Activated CD8-positive, alpha-beta memory T cell treated with anti-CD3 and anti-CD28 coated beads, Interleukin-2, amount 50 U/mL, for 1 hour (primary cell): ENCODE measurements at regions not wholly inside any gene's neighbourhood (a gene's known extent, or its start where the extent isn't known, plus 50 kb on each side); places are given as distances from the start of the nearest gene placed in this dataset.
"Not testable (repeated sequence)": the region's sequence is repeated elsewhere in the genome, so short reads cannot be mapped to it uniquely, and the experiment has no call there.

Experiments used
- DNase-seq: peaks from one replicate; pipeline ENCODE4 v3.0.0-alpha.2; 2020; ENCODE audit errors: extremely low read depth

- not testable (repeated sequence) for DNase-seq
These were observed 1074.1 kb upstream of the CELF4 start for GRCh38 chr18:38639700-38640099.

- no peak for DNase-seq
These were observed 1070.3 kb upstream of the CELF4 start for GRCh38 chr18:38635709-38636430.

- no peak for DNase-seq
These were observed 1068.5 kb upstream of the CELF4 start for GRCh38 chr18:38634117-38634516.

- no peak for DNase-seq
These were observed 1067.7 kb upstream of the CELF4 start for GRCh38 chr18:38633333-38633732.

GRCh38 chr18:38619129-38619528, 1053.5 kb upstream of the CELF4 start:
- no peak for DNase-seq

- DNase-seq: no peak
These were observed 1050.7 kb upstream of the CELF4 start for GRCh38 chr18:38616306-38616705.

- no peak for DNase-seq
These were observed 1047.3 kb upstream of the CELF4 start for GRCh38 chr18:38612904-38613303.

GRCh38 chr18:38611036-38611964, 1045.7 kb upstream of the CELF4 start:
- no peak for DNase-seq

- no peak for DNase-seq
These were observed 1041.2 kb upstream of the CELF4 start for GRCh38 chr18:38606841-38607240.

GRCh38 chr18:38602341-38602740, 1036.7 kb upstream of the CELF4 start:
- DNase-seq: no peak

- DNase-seq: no peak
These were observed 1022.0 kb upstream of the CELF4 start for GRCh38 chr18:38587571-38587970.

- no peak for DNase-seq
These were observed 1020.7 kb upstream of the CELF4 start for GRCh38 chr18:38586327-38586726.

- no peak for DNase-seq
These were observed 1014.2 kb upstream of the CELF4 start for GRCh38 chr18:38579764-38580163.

GRCh38 chr18:38576916-38577315, 1011.3 kb upstream of the CELF4 start:
- no peak for DNase-seq

GRCh38 chr18:38576349-38576748, 1010.8 kb upstream of the CELF4 start:
- no peak for DNase-seq

GRCh38 chr18:38575648-38576047, 1010.0 kb upstream of the CELF4 start:
- no peak for DNase-seq

- DNase-seq: no peak
These were observed 1009.4 kb upstream of the CELF4 start for GRCh38 chr18:38575023-38575422.

- DNase-seq: no peak
These were observed 1007.0 kb upstream of the CELF4 start for GRCh38 chr18:38572554-38573111.

GRCh38 chr18:38571651-38572050, 1006.1 kb upstream of the CELF4 start:
- no peak for DNase-seq

GRCh38 chr18:38565513-38565912, 999.9 kb upstream of the CELF4 start:
- DNase-seq: no peak

GRCh38 chr18:38563396-38563980, 997.9 kb upstream of the CELF4 start:
- no peak for DNase-seq

GRCh38 chr18:38557006-38557405, 991.4 kb upstream of the CELF4 start:
- DNase-seq: no peak
